ENCODE measurements at regions not wholly inside any gene's neighbourhood (a gene's known extent, or its start where the extent isn't known, plus 50 kb on each side); places are given as distances from the start of the nearest gene placed in this dataset.

DNA sequence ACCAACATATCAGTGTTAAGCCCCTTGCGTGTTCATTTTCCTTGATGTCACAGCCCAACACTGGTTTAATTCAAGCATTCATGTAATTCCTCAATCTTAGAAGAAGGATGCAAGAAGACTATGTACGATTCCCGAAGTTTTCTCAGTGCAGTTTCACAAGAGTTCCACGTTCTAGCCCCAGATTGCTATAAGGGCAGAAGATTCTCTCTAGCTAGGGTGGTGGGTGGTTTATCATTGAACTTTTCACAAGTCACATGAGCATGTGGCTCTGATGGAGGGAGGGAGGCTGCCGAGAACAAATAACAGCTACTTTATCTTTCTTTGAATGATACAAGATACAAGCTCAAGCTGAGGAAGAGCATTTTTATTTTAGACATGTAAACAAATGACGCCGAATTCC lies 71.9 kb upstream of the NHSL1 start:
- H3K4me3 ChIP-seq (replicated peaks; ENCODE audit: low read depth, low read length) = no peak overlapping the region
- TF ChIP-seq, protein P1, sequence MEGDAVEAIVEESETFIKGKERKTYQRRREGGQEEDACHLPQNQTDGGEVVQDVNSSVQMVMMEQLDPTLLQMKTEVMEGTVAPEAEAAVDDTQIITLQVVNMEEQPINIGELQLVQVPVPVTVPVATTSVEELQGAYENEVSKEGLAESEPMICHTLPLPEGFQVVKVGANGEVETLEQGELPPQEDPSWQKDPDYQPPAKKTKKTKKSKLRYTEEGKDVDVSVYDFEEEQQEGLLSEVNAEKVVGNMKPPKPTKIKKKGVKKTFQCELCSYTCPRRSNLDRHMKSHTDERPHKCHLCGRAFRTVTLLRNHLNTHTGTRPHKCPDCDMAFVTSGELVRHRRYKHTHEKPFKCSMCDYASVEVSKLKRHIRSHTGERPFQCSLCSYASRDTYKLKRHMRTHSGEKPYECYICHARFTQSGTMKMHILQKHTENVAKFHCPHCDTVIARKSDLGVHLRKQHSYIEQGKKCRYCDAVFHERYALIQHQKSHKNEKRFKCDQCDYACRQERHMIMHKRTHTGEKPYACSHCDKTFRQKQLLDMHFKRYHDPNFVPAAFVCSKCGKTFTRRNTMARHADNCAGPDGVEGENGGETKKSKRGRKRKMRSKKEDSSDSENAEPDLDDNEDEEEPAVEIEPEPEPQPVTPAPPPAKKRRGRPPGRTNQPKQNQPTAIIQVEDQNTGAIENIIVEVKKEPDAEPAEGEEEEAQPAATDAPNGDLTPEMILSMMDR (IDR thresholded peaks at IDR 0.05; ENCODE audit: insufficient read depth, low read length, poor library complexity, severe bottlenecking) = no peak
- H3K27me3 ChIP-seq (replicated peaks; ENCODE audit: control insufficient read depth, insufficient read depth, low read length) = peaks cover 2% of the 10 kb centered on the region; the same call in 1 of the 2 replicates
- DNase-seq (ENCODE audit: extremely low read depth, insufficient read length) = no peak
- H3K36me3 ChIP-seq (ENCODE audit: control insufficient read depth, insufficient read depth, low read length) = no peaks in the 10 kb centered on the region

- H3K27me3 ChIP-seq (replicated peaks; ENCODE audit: control insufficient read depth, insufficient read depth, low read length) = peaks cover 2% of the 10 kb centered on the region; the same call in 1 of the 2 replicates
- TF ChIP-seq, protein P1 (IDR thresholded peaks at IDR 0.05; ENCODE audit: insufficient read depth, low read length, poor library complexity, severe bottlenecking) = no peak
- no peak overlapping the region for H3K4me3 ChIP-seq (replicated peaks; ENCODE audit: low read depth, low read length)
- H3K36me3 ChIP-seq (ENCODE audit: control insufficient read depth, insufficient read depth, low read length) = no peaks in the 10 kb centered on the region
- no peak for DNase-seq (ENCODE audit: extremely low read depth, insufficient read length)
These were observed 72.4 kb upstream of the NHSL1 start for GRCh38 chr6:138571585-138572166.

DNA sequence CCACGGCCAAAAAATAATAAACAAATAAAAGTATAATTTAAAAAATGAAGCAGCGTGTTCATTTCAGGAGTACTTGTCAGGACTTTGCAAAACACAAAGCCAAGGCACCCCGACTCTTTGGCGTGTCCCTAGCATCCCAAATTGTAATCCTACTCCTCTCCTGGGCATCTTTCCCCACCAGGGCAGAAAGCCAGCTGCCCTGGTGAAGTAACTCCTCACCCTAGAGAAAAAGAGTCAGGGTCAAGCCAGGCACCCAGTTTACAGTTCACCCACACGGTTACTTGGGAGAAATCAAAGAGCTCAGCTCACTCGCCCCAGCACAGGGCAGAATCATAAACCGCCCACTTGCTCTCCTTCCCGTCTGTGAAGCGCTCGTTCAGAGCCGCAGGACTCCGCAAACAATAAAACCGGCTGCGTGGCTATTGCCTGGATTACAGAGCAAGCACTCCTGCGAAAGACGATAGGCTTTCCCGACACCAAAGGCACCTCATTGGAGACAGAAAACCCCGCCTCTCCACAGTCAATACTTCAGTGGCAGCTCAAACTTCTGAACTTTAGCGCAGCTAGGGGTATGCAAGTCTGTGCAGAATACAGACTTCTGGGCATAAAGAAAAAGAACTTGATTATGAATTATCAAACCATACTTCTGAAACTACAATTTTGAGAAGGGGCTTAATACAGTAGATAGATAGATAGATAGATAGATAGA lies 73.0 kb upstream of the NHSL1 start:
- TF ChIP-seq, protein P1 (IDR thresholded peaks at IDR 0.05; ENCODE audit: insufficient read depth, low read length, poor library complexity, severe bottlenecking) = no peak
- Histone ChIP-seq H3K36me3 (ENCODE audit: control insufficient read depth, insufficient read depth, low read length) (no peaks in the 10 kb centered on the region), H3K4me3 (replicated peaks; ENCODE audit: low read depth, low read length) (no peak overlapping the region), H3K27me3 (replicated peaks; ENCODE audit: control insufficient read depth, insufficient read depth, low read length) (peaks cover 2% of the 10 kb centered on the region; the same call in 1 of the 2 replicates)
- DNase-seq (ENCODE audit: extremely low read depth, insufficient read length) = no peak

DNA sequence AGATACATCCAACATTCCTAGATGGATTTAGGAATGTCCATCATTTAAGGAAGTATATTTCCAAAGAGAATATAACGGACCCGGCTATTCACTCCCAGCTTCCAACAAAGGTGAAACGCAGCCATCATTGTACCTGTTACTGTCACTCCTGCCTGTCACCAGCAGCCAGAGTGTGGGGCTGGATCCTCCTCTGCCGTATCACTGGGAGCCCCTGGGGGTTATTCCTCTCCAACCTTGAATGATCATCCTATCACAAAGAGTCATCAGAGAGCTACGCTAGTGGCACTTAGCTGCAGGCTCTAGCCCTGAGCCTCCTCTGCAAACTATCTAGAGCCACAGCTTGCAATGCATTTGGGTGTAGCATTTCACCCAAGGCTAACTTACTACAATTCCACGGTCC lies 73.6 kb upstream of the NHSL1 start:
- TF ChIP-seq, protein P1 (IDR thresholded peaks at IDR 0.05; ENCODE audit: insufficient read depth, low read length, poor library complexity, severe bottlenecking) = no peak
- no peak for DNase-seq (ENCODE audit: extremely low read depth, insufficient read length)

DNA sequence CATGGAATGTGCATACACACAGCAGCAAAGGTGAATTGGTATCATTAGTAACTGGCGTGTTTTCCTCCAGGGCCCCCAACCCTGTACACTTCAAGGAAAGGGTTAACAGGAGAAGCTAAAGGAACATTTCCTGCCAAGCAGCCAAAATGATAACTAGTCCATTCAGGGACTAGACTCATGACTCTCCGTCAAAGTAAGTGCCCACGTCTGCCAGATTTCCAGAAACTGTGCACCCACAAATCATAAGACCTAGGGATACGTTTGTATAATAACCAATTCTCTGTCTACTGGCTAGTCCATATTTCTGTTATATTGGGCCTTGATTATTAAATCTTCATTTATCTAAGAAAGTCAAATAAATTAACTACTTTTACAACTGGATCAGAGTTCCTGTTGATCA lies 76.0 kb upstream of the NHSL1 start:
- no peak for DNase-seq (ENCODE audit: extremely low read depth, insufficient read length)
- no peak overlapping the region for H3K4me3 ChIP-seq (replicated peaks; ENCODE audit: low read depth, low read length)
- H3K27me3 ChIP-seq (replicated peaks; ENCODE audit: control insufficient read depth, insufficient read depth, low read length) = peaks cover 2% of the 10 kb centered on the region; the same call in 1 of the 2 replicates
- TF ChIP-seq, protein P1 (IDR thresholded peaks at IDR 0.05; ENCODE audit: insufficient read depth, low read length, poor library complexity, severe bottlenecking) = no peak
- no peaks in the 10 kb centered on the region for H3K36me3 ChIP-seq (ENCODE audit: control insufficient read depth, insufficient read depth, low read length)

More for the DNA sequence above, 73.6 kb upstream of the NHSL1 start:
- Histone ChIP-seq H3K36me3 (ENCODE audit: control insufficient read depth, insufficient read depth, low read length) (no peaks in the 10 kb centered on the region), H3K27me3 (replicated peaks; ENCODE audit: control insufficient read depth, insufficient read depth, low read length) (peaks cover 2% of the 10 kb centered on the region; the same call in 1 of the 2 replicates), H3K4me3 (replicated peaks; ENCODE audit: low read depth, low read length) (no peak overlapping the region)

Measured in GM06990 (cell line).